HFF-Myc (cell line): ENCODE measurements at regions not wholly inside any gene's neighbourhood (a gene's known extent, or its start where the extent isn't known, plus 50 kb on each side); places are given as distances from the start of the nearest gene placed in this dataset.

Experiments
- DNase-seq: peaks from one replicate; pipeline ENCODE4 v3.0.0-alpha.2; 2011; ENCODE audit warnings: low read depth; ENCODE audit errors: extremely low read depth
- H3K4me3 ChIP-seq: replicated peaks from 2 replicates; pipeline ENCODE4 v1.5.1; 2011; ENCODE audit warnings: low read depth, mild to moderate bottlenecking, control low read depth, low read length
- CTCF ChIP-seq: IDR thresholded peaks from 2 replicates; pipeline ENCODE4 v1.5.1; 2012; ENCODE audit warnings: mild to moderate bottlenecking, low read depth, low read length, control low read depth; ENCODE audit errors: missing control alignments

DNA sequence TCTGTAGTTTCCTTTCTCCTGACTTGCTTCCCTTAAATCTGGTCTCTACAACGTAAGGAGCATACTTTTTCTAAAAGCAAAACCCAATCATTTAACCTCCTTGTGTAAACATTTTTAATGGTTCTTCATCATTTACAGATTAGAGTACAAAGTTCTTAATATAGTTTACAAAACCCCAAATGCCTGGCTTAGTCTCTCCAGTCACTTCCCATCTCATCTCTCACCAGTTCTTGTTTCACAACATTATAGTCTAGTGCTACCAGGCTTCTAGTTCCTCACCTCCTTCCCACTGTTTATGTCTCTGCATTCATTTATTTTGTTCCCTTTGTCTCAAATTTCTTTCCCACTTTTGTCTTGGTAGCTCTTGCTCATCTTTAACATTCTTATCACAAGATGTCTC is 168.4 kb downstream of the FASLG start:
- TF ChIP-seq CTCF = no peak
- H3K4me3 ChIP-seq = no peak overlapping the region
- no peak for DNase-seq

DNA sequence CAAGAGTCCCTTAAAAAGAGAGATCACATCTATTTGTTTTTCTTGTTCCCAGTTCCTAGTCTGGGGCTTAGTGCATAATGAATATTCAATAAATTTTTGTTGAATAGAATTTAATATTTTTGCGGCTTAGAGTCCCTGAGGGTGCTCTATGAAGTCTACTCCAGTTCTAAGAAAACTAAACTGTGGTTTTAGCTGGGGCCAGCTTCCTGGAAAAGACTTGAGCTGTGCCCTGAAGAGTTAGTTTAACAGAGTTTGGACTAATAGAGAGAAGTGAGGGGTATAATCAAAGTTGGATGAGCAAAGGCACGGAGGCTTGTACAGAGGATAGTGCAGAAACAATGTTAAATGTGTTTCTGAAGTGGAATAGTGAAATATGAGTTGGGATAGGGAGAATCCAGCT is 168.9 kb downstream of the FASLG start:
- no peak for DNase-seq
- no peak for TF ChIP-seq CTCF
- no peak overlapping the region for H3K4me3 ChIP-seq

- no peak for DNase-seq
- H3K4me3 ChIP-seq = no peak overlapping the region
- no peak for TF ChIP-seq CTCF
Observed at GRCh38 chr1:172832006-172832725, 173.3 kb downstream of the FASLG start.

GRCh38 chr1:172833954-172834353 is 175.1 kb downstream of the FASLG start:
- TF ChIP-seq CTCF = no peak
- no peak for DNase-seq
- H3K4me3 ChIP-seq = no peak overlapping the region

- DNase-seq = no peak
- TF ChIP-seq CTCF = no peak
- H3K4me3 ChIP-seq = no peak overlapping the region
Observed at GRCh38 chr1:172834609-172835008, 175.7 kb downstream of the FASLG start.

DNA sequence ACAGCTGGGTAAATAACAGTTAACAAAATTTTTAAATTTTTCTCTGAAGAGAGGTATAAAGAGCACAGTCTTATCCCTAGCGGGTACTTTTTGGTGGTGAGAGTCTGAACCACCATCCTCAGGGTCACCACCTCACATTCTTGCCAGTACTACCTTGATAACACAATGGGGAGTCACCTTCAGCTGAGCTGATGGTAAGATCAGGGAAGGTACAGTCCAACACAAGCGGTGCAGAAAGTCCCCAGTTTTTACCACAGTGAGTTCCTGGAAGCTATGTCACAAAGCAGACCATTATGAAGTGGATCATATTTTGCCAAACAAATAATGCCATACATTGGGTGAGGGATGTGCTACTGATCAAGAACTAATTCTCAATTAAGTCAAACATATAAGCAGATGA is 176.9 kb downstream of the FASLG start:
- H3K4me3 ChIP-seq = no peak overlapping the region
- DNase-seq = no peak
- TF ChIP-seq CTCF = no peak
